ENCODE measurements at regions not wholly inside any gene's neighbourhood (a gene's known extent, or its start where the extent isn't known, plus 50 kb on each side); places are given as distances from the start of the nearest gene placed in this dataset.

- H3K4me1 ChIP-seq (ENCODE audit: control insufficient read depth in 1 of 2, insufficient read depth in 2 of 2, low read length in 2 of 2): no peaks in the 10 kb centered on the region
- H3K9me3 ChIP-seq (ENCODE audit: control insufficient read depth in 1 of 2, insufficient read depth in 1 of 2, low read depth in 1 of 2, low read length in 2 of 2): no peaks in the 10 kb centered on the region
- ChIA-PET POLR2A (no interaction called here), RAD21 (ENCODE audit: low non-redundant PET in 1 of 2, low total read pairs in 2 of 2, uncharacterized antibody in 2 of 2, unreplicated experiment in 2 of 2) (no interaction called here), CTCF (no interaction called here)
- intact Hi-C loops (cut with micrococcal nuclease): no loop called here
- no peak overlapping the region for H3K27ac ChIP-seq (ENCODE audit: low read depth, low read length)
- H3K9ac ChIP-seq (ENCODE audit: low read length): no peak overlapping the region
- H3K36me3 ChIP-seq (ENCODE audit: control insufficient read depth in 1 of 2, insufficient read depth in 2 of 2, low read length in 2 of 2): no peaks in the 10 kb centered on the region
- H3K9me2 ChIP-seq (ENCODE audit: insufficient read depth): no peaks in the 10 kb centered on the region
- ATAC-seq (no peak), DNase-seq (ENCODE audit: low read depth, low spot score) (no peak)
- H2AFZ ChIP-seq (ENCODE audit: low read depth, low read length, poor library complexity, severe bottlenecking): no peak overlapping the region
- H3K27me3 ChIP-seq (ENCODE audit: insufficient read depth, low read length): no peaks in the 10 kb centered on the region
- no peaks in the 10 kb centered on the region for H4K20me1 ChIP-seq (ENCODE audit: insufficient read depth)
- TF ChIP-seq CBX3 (IDR thresholded peaks at IDR 0.05; ENCODE audit: low read depth): no peak
- TF ChIP-seq SRF (IDR thresholded peaks at IDR 0.05; ENCODE audit: low read depth): no peak
- no peak for TF ChIP-seq RAD21 (IDR thresholded peaks at IDR 0.05; ENCODE audit: low read depth)
- TF ChIP-seq CEBPB (IDR thresholded peaks at IDR 0.05; ENCODE audit: low read depth): no peak
- TF ChIP-seq SIN3A (IDR thresholded peaks at IDR 0.05; ENCODE audit: low read depth): no peak
- no peak for TF ChIP-seq FOSL1 (IDR thresholded peaks at IDR 0.05; ENCODE audit: low read depth)
- TF ChIP-seq EZH2 (IDR thresholded peaks at IDR 0.05): no peak
- no peak for TF ChIP-seq ZBTB33 (IDR thresholded peaks at IDR 0.05; ENCODE audit: extremely low read depth, insufficient replicate concordance, low read length)
- no peak for TF ChIP-seq ZFX (IDR thresholded peaks at IDR 0.05)
- no peak for TF ChIP-seq ELF1 (IDR thresholded peaks at IDR 0.05; ENCODE audit: borderline replicate concordance, low read depth)
- TF ChIP-seq JUND (IDR thresholded peaks at IDR 0.05): no peak
- no peak for TF ChIP-seq YY1 (IDR thresholded peaks at IDR 0.05; ENCODE audit: extremely low read depth, insufficient replicate concordance, low read depth, low read length)
- TF ChIP-seq POLR2A (IDR thresholded peaks at IDR 0.05; ENCODE audit: borderline replicate concordance, extremely low read depth, insufficient read depth, insufficient read length): no peak
- no peak for TF ChIP-seq REST (IDR thresholded peaks at IDR 0.05; ENCODE audit: low read depth)
- no peak overlapping the region for H3K4me2 ChIP-seq (ENCODE audit: low read length)
- no peak overlapping the region for H3K4me3 ChIP-seq (replicated peaks in 1 of 2; ENCODE audit: low read depth in 1 of 2, low read length in 2 of 2)
- no peaks in the 10 kb centered on the region for H3K79me2 ChIP-seq (ENCODE audit: insufficient read depth, low read length)
- no TSS peak for BruUV-seq (replicated peaks)
Measured at GRCh38 chr6:9784786-9785185, 630.1 kb downstream of the TFAP2A start.
